Ectodermal cell (in vitro differentiated cells): ENCODE measurements at regions not wholly inside any gene's neighbourhood (a gene's known extent, or its start where the extent isn't known, plus 50 kb on each side); places are given as distances from the start of the nearest gene placed in this dataset.
A peak's percentile ranks its signal among the peaks of the same experiment; 100 is the strongest.

Experiments used
- H3K27ac ChIP-seq: 2 replicates; pipeline ENCODE4 v1.7.0; 2013; ENCODE audit warnings: mild to moderate bottlenecking, low read depth, low read length; ENCODE audit not compliant: insufficient read depth, poor library complexity, severe bottlenecking
- H3K27me3 ChIP-seq: 2 replicates; pipeline ENCODE4 v1.7.0; 2013; ENCODE audit warnings: mild to moderate bottlenecking, low read length; ENCODE audit not compliant: insufficient read depth, control insufficient read depth, poor library complexity, severe bottlenecking
- H3K36me3 ChIP-seq: one replicate; pipeline ENCODE4 v1.7.0; 2013; ENCODE audit warnings: low read length; ENCODE audit not compliant: control insufficient read depth, insufficient read depth
- H3K4me1 ChIP-seq: one replicate; pipeline ENCODE4 v1.7.0; 2013; ENCODE audit warnings: low read length; ENCODE audit not compliant: control insufficient read depth, insufficient read depth
- H3K4me3 ChIP-seq: 2 replicates; pipeline ENCODE4 v1.7.0; 2013; ENCODE audit warnings: low read depth, low read length, control low read depth; ENCODE audit not compliant: insufficient read depth
- H3K9me3 ChIP-seq: 2 replicates; pipeline ENCODE4 v1.7.0; 2013; ENCODE audit warnings: mild to moderate bottlenecking, low read length, moderate library complexity; ENCODE audit not compliant: control insufficient read depth
- WGBS, 2 experiments: methylation state at CpG; one replicate each; pipeline ENCODE4 v1.1.7; 2013; ENCODE audit warnings: missing lambda C conversion rate in 2 of 2; 5-methylcytosine and 5-hydroxymethylcytosine counted together

DNA sequence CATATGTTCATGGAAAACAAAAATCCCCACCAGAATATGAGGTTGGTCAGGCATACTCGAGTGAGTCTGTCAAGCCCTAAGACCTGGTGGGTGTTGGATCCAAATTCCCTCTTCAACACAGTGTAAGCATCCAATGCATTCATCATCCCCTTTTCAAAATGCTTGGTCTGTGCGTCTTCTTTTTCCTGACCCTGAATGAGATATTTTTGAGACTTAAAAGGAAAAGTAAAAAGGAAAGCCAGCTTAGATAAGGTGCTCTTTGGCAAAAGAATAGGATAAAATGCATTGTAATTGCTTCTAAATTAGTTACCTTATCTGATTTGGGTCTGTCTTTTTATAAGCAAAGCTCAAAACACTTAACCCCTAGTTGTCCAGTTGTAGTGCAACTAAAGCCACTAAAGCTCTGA, 331.5 kb downstream of the PTEN start:
- Histone ChIP-seq H3K27ac (no peak overlapping the region), H3K27me3 (no peaks in the 10 kb centered on the region), H3K36me3 (no peaks in the 10 kb centered on the region), H3K9me3 (no peaks in the 10 kb centered on the region), H3K4me3 (no peak overlapping the region), H3K4me1 (no peaks in the 10 kb centered on the region)
- 44 to 46% methylated on average over 2 of the region's 2 CpGs for WGBS, 2 experiments

DNA sequence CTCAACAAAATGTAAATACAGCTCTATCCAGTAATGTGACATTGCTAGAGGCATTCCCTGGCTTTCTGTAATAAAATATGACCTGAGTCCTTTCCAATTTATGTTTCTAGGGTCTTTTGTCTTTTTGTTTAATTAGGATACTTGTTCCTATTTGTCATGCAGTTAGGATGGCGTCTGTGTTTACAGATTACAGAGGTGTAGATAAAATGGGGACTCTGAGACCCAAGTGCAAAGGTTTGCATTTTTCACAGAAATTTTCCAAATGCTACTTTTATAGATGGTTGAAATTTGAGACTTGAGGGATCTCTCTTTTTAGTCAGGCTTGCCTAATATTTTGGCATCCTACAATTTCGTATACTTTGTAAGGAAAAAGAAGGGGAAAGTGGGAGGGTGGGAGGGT, 332.4 kb downstream of the PTEN start:
- Histone ChIP-seq H3K4me1 (peaks cover 6% of the 10 kb centered on the region), H3K9me3 (no peaks in the 10 kb centered on the region), H3K27ac (no peak overlapping the region), H3K27me3 (no peaks in the 10 kb centered on the region), H3K36me3 (no peaks in the 10 kb centered on the region), H3K4me3 (no peak overlapping the region)
- 90 to 92% methylated on average over 2 of the region's 2 CpGs for WGBS, 2 experiments

DNA sequence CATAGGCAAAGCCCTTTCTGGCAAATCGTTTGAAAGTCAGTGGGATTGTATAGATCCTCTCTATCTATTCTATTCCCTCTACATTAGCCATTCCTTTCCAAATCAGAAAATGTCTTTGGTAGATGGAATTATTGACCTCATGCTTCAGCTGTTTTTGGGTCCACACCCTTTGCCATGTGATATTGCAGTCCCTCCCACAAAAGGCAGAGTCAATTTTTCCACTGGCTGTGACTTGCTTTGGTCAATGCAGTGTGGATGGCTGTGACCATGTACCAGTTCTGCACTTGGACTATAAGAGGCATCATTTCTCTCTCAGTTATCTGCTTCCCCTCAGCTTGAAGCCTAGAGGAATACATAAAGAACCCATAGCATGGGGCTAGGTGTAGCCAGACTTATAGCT, 332.9 kb downstream of the PTEN start:
- Histone ChIP-seq H3K27me3 (no peaks in the 10 kb centered on the region), H3K4me3 (no peak overlapping the region), H3K27ac (no peak overlapping the region), H3K9me3 (no peaks in the 10 kb centered on the region), H3K36me3 (no peaks in the 10 kb centered on the region), H3K4me1 (peaks cover 6% of the 10 kb centered on the region)
- WGBS, 2 experiments: 80% methylated on average over 1 of the region's 1 CpG; no CpG with 5 or more reads in 1 of the 2 experiments

DNA sequence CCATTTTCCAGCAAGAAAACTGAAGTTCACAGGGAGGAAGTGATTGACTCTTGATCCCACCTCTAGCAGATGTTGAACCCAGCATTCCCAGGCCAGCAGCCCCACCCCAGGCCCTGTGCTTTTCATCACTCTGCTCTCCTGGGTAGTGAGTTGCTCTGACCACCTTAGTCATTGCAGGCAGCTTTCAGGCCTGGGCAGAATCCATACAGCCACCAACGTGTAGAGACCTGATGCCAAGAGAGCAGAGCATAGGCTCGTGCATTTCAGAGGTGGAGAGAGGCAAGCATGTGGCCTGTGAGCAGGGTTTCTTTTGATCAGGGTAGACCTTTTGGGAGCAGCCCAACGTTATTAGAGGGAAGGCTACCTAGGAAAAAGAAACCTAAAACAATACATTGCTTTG, 334.6 kb downstream of the PTEN start:
- no peaks in the 10 kb centered on the region for H3K36me3 ChIP-seq
- 90 to 92% methylated on average over 3 of the region's 3 CpGs for WGBS, 2 experiments

DNA sequence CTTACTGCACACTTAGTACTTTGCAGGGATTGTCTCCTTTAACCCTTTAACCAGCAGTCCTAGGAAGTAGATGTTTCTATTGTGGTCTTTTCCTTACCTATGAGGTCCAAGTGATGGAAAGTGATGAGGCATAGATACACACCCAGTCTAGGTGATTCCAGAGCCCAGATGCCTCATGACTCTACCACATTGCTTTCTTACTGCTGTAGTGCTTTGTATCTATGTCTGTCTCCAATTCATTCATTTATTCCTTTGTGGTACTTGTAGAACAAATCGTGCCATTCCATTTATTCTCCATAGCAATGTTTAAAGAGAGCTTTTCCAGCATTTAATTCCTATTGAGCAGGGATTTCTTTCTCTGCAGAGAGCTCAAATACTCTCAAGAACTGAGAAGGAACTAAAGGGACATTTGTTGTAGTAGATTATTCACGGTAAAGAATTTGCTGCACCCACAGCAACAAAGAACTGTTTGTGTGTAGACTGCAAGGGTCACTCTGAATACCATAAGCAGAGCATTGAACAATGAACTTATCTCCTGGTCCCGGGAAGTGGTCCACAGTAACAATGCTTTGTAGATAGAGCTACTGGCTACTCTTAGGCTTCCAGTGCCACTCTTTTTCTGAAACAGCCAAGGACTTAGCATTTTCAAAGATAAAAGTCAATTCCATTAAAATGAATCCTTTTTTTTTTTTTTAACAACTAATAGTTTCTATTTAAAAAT, 337.0 kb downstream of the PTEN start:
- H3K4me3 ChIP-seq: no peak overlapping the region
- no peaks in the 10 kb centered on the region for H3K36me3 ChIP-seq
- peak overlapping the region; percentile 12 for H3K27ac ChIP-seq
- peaks cover 6% of the 10 kb centered on the region for H3K4me1 ChIP-seq
- no peaks in the 10 kb centered on the region for H3K27me3 ChIP-seq
- H3K9me3 ChIP-seq: no peaks in the 10 kb centered on the region
- WGBS, 2 experiments: 45 to 52% methylated on average over 3 of the region's 3 CpGs

More for the DNA sequence above, 334.6 kb downstream of the PTEN start:
- H3K27ac ChIP-seq: no peak overlapping the region
- no peaks in the 10 kb centered on the region for H3K9me3 ChIP-seq
- H3K4me3 ChIP-seq: no peak overlapping the region
- peaks cover 6% of the 10 kb centered on the region for H3K4me1 ChIP-seq
- H3K27me3 ChIP-seq: no peaks in the 10 kb centered on the region

DNA sequence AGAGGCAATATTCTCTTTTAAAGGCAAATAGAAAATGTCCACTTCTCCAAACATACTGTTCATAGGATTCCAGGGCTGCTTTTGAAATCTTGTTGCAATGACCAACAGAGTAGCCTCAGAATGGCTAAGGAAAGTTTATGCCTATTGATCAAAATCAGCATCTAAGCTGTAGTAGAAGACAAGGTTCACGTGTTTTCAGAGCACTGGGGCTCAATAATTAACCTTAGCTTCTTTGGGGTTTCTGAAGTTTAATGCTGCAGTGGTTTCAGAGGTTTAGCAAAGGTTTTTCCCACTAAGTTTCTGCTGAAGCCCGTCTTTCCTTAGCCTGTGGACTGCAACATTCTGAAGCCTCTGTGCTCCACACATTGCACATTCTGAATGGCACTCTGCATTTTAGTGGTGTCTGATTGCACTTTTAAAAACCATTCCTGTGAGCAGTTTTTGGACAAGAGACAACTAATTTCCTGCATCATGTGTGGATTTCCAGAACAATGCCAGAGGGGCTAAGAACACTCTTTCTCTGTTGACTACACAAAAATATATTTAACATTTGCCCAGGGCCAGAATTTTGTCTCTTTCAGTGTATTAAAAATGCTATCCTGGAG, 342.5 kb downstream of the PTEN start:
- WGBS, 2 experiments: 91 to 92% methylated on average over 2 of the region's 2 CpGs
- H3K4me3 ChIP-seq: no peak overlapping the region
- no peaks in the 10 kb centered on the region for H3K36me3 ChIP-seq
- H3K4me1 ChIP-seq: no peaks in the 10 kb centered on the region
- H3K9me3 ChIP-seq: no peaks in the 10 kb centered on the region
- no peaks in the 10 kb centered on the region for H3K27me3 ChIP-seq
- H3K27ac ChIP-seq: no peak overlapping the region

DNA sequence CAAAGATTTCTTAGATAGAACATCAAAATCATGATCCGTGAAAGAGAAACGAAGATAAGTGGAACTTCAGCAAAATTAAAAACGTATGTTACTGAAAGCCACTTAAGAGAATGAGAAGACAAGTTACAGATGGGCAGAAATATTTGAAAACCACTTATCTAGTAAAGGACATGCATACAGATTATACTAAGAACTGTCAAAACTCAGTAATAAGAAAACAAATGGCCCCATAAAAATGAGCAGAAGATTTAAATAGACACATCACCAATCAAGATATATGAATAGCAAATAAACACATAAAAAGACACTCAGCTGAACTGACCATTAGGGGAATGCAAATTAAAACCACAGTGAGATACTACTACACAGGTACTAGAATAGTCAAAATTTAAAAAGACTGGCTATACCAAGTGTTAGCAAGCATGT, 343.7 kb downstream of the PTEN start:
- WGBS, 2 experiments: 96 to 97% methylated on average over 3 of the region's 3 CpGs
- Histone ChIP-seq H3K4me1 (no peaks in the 10 kb centered on the region), H3K9me3 (no peaks in the 10 kb centered on the region), H3K4me3 (no peak overlapping the region), H3K27me3 (no peaks in the 10 kb centered on the region), H3K27ac (no peak overlapping the region), H3K36me3 (no peaks in the 10 kb centered on the region)

DNA sequence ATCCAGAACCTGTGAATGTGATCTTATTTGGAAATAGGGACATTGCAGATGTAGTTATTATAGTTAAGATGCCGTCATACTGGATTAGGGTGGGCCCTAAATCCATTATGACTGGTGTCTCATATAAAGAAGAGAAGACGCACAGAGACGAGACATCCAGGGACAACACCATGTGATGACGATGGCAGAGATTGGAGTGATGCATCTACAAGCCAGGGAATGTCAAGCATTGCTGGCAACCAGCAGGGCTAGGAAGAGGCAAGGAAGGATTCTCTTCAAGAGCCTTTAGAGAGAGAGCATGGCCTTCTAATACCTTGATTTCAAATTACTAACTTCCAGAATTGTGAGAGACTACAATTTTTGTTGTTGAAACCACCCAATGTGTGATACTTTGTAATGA, 345.8 kb downstream of the PTEN start:
- no peaks in the 10 kb centered on the region for H3K36me3 ChIP-seq
- H3K27me3 ChIP-seq: no peaks in the 10 kb centered on the region
- no peaks in the 10 kb centered on the region for H3K4me1 ChIP-seq
- WGBS, 2 experiments: 93 to 94% methylated on average over 4 of the region's 4 CpGs
- H3K4me3 ChIP-seq: no peak overlapping the region
- H3K9me3 ChIP-seq: no peaks in the 10 kb centered on the region
- H3K27ac ChIP-seq: no peak overlapping the region

DNA sequence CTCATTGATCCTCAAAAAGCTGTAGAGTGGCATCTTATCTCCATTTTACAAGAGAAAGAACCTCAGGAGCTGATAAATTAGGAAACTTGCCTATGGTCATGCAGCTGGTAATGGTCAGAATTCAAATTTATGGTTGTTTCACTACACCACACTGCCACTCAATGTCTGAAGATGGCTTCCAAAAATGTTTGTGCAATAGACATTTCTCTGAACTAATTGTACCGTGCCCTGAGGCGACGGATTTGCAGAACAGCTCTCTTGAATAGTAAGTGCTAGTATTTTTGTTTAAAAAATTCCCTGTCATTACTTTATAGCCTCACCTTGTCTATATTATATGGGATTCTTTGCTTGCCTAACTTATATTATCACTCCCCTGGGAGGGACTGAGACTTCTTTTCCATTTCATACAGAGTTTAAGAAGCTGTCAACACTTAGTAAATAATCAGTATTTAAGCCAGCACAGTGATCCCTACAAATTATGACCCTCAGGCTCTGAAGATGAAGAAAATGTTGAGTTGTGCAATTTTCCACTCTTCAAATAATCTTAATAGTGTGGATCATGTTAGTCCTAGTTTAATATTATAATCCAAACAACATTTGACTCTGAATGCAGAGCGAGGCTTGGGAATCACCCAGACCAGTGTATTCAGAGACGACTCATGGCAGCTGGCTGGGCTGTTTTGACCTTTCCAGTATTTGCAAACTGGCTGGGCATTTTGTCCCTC, 346.6 kb downstream of the PTEN start:
- Histone ChIP-seq H3K27ac (no peak overlapping the region), H3K27me3 (no peaks in the 10 kb centered on the region), H3K9me3 (no peaks in the 10 kb centered on the region), H3K36me3 (no peaks in the 10 kb centered on the region), H3K4me3 (no peak overlapping the region), H3K4me1 (no peaks in the 10 kb centered on the region)
- 87 to 97% methylated on average over 4 to 5 of the region's 5 CpGs for WGBS, 2 experiments

DNA sequence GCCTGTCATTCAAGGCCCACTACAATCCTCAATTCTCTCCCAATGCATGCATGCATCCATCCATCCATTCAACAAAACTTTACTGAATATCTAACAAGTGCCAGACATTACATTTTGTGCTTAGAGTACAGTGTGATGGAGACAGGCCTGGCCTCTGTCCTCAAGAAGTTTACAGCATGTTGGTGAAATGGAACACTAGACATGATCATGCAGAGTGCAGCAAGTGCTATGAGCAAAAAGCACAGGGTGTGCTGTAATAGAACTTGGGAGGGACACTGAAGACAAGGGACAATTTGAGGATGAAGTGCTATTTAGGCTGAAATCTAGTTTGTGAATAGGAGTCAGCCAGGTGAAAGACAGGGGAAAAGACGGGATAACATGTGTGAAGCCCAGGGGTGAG, 347.8 kb downstream of the PTEN start:
- no peaks in the 10 kb centered on the region for H3K36me3 ChIP-seq
- no peaks in the 10 kb centered on the region for H3K9me3 ChIP-seq
- no peak overlapping the region for H3K4me3 ChIP-seq
- no peaks in the 10 kb centered on the region for H3K4me1 ChIP-seq
- no peaks in the 10 kb centered on the region for H3K27me3 ChIP-seq
- no peak overlapping the region for H3K27ac ChIP-seq
- 85 to 89% methylated on average over 1 of the region's 1 CpG for WGBS, 2 experiments
